DND-41 (cell line): ENCODE measurements at regions not wholly inside any gene's neighbourhood (a gene's known extent, or its start where the extent isn't known, plus 50 kb on each side); places are given as distances from the start of the nearest gene placed in this dataset.
A peak's percentile ranks its signal among the peaks of the same experiment; 100 is the strongest.

Source experiments
- ATAC-seq: fragments of 200-7000 bp; cut with Tn5 transposase; 3 replicates; pipeline ENCODE4 v1.9.1; 2021; ENCODE audit warnings: low read depth; ENCODE audit not compliant: insufficient read depth
- DNase-seq: peaks from one replicate; pipeline ENCODE4 v3.0.0-alpha.2; 2020
- H2AFZ ChIP-seq: 2 replicates; pipeline ENCODE4 v1.6.0; 2012; ENCODE audit warnings: low read depth, low read length
- H3K27ac ChIP-seq: 2 replicates; pipeline ENCODE4 v1.5.1; 2012; ENCODE audit warnings: low read length, inconsistent platforms
- H3K27me3 ChIP-seq: fragments of 200-600 bp; sonication (generic); 2 replicates; pipeline ENCODE4 v1.6.0; 2012; ENCODE audit warnings: low read length, mild to moderate bottlenecking, inconsistent platforms; ENCODE audit not compliant: insufficient read depth, poor library complexity
- H3K36me3 ChIP-seq: 2 replicates; pipeline ENCODE4 v1.5.1; 2012; ENCODE audit warnings: low read length, inconsistent platforms; ENCODE audit not compliant: insufficient read depth
- H3K4me1 ChIP-seq: 2 replicates; pipeline ENCODE4 v1.5.1; 2012; ENCODE audit warnings: mild to moderate bottlenecking, low read length; ENCODE audit not compliant: insufficient read depth
- H3K4me2 ChIP-seq: 2 replicates; pipeline ENCODE4 v1.6.0; 2012; ENCODE audit warnings: mild to moderate bottlenecking, moderate library complexity, low read length, inconsistent platforms; ENCODE audit not compliant: insufficient read depth
- H3K4me3 ChIP-seq, 2 experiments: fragments of 200-600 bp in 1 of 2; shearing (Covaris generic) in 1 of 2; 2 replicates each; pipeline ENCODE4 v1.5.1; 2012 to 2016; ENCODE audit warnings: inconsistent platforms in 2 of 2, low read length in 2 of 2, mild to moderate bottlenecking in 2 of 2, low read depth in 1 of 2, moderate library complexity in 1 of 2
- H3K79me2 ChIP-seq: 2 replicates; pipeline ENCODE4 v1.6.0; 2012; ENCODE audit warnings: low read length, inconsistent platforms; ENCODE audit not compliant: insufficient read depth
- H3K9ac ChIP-seq: 2 replicates; pipeline ENCODE4 v1.6.0; 2012; ENCODE audit warnings: low read depth, mild to moderate bottlenecking, inconsistent platforms, low read length, moderate library complexity
- H3K9me3 ChIP-seq: 2 replicates; pipeline ENCODE4 v1.5.1; 2012; ENCODE audit warnings: low read length, moderate library complexity, mild to moderate bottlenecking, inconsistent platforms; ENCODE audit not compliant: insufficient read depth, severe bottlenecking
- H4K20me1 ChIP-seq: 2 replicates; pipeline ENCODE4 v1.6.0; 2012; ENCODE audit warnings: low read length; ENCODE audit not compliant: insufficient read depth
- EZH2 ChIP-seq: IDR thresholded peaks from 3 replicates; pipeline ENCODE4 v1.6.1; 2012; ENCODE audit warnings: borderline replicate concordance, low read depth, mild to moderate bottlenecking, moderate library complexity, low read length, inconsistent platforms; ENCODE audit not compliant: severe bottlenecking
- TF ChIP-seq, protein P1 (sequence below): IDR thresholded peaks from 2 replicates; pipeline ENCODE4 v1.5.1; 2012; ENCODE audit warnings: borderline replicate concordance, low read length, moderate library complexity, mild to moderate bottlenecking; ENCODE audit not compliant: poor library complexity, severe bottlenecking; ENCODE audit errors: extremely low read depth

DNA sequence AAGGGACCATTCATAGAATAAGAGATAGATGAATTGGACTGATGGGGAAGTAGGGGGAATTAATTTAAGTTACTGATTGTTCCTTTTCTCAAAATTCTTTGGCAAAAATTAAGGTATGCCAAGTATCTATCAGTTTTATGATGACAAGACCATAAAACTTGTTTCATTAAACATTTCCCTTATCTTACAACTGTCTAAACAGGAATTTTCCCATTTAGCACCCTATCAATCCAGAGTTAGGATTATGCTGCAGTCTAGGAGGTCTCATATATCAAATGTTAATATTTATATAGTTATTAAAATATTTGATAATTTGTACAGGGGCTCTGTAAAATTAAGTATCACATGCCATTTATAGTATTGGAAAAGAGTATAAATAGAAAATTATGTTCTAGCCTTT is 51.5 kb upstream of the ARID1B start:
- no peaks in the 10 kb centered on the region for H3K4me1 ChIP-seq
- H3K27ac ChIP-seq = no peak overlapping the region
- H3K36me3 ChIP-seq = no peaks in the 10 kb centered on the region
- H4K20me1 ChIP-seq = no peaks in the 10 kb centered on the region
- TF ChIP-seq, protein P1, sequence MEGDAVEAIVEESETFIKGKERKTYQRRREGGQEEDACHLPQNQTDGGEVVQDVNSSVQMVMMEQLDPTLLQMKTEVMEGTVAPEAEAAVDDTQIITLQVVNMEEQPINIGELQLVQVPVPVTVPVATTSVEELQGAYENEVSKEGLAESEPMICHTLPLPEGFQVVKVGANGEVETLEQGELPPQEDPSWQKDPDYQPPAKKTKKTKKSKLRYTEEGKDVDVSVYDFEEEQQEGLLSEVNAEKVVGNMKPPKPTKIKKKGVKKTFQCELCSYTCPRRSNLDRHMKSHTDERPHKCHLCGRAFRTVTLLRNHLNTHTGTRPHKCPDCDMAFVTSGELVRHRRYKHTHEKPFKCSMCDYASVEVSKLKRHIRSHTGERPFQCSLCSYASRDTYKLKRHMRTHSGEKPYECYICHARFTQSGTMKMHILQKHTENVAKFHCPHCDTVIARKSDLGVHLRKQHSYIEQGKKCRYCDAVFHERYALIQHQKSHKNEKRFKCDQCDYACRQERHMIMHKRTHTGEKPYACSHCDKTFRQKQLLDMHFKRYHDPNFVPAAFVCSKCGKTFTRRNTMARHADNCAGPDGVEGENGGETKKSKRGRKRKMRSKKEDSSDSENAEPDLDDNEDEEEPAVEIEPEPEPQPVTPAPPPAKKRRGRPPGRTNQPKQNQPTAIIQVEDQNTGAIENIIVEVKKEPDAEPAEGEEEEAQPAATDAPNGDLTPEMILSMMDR = no peak
- no peak for TF ChIP-seq EZH2
- no peak overlapping the region for H3K9ac ChIP-seq
- no peaks in the 10 kb centered on the region for H3K9me3 ChIP-seq
- H3K27me3 ChIP-seq = peaks cover 4% of the 10 kb centered on the region
- ATAC-seq = no peak
- no peak overlapping the region for H3K4me3 ChIP-seq
- H2AFZ ChIP-seq = no peak overlapping the region
- H3K4me2 ChIP-seq = no peak overlapping the region
- DNase-seq = no peak
- H3K79me2 ChIP-seq = no peaks in the 10 kb centered on the region

DNA sequence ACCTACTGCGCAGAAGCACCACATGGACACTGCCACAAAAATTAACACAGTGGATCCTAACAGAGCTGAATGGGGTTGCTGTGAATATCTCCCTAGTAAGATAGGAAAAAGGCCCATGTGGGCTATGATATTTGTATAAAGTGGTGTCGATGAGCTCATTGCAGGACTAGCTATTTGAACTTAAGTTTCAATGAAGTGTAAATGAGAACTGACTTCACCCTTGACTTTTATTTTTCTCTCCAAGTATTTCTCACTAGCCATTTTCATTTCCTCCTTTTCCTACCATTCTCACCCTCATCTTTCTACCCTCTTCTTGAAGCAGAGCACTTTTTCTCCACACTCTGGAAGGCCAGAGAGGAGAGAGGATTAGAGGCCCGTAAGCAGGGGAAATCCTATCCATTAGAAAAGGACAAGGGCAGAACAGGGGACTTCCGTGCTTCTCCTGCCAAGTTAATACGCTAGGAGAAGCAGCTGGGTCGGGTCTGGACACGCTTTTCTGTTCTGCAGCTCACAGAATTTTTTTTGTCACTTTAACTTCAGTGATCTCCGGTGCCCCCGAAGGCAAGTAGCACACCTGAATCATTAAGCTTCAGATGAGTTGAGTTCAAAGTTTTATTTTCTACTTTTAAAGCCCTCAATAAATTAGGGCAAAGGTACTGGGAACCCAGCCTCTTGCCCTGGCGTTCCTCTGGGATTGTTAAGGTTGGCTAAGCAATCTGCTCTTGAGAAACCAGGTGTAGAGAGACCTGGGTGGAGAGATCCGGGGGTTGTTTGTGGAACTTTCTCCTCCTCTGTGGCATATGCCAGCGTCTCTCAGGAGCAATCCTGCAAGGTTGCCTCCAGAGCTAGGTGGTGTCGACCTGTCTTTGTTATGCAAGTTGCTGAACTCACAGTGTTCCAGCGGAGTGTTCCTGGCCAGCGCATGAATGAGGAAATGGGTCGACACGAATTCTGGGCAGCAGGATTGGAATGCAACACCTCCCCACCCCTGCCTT is 56.2 kb upstream of the ARID1B start:
- no peak for ATAC-seq
- H2AFZ ChIP-seq = no peak overlapping the region
- H3K4me2 ChIP-seq = no peak overlapping the region
- no peak for DNase-seq
- H3K4me3 ChIP-seq = no peak overlapping the region
- H3K36me3 ChIP-seq = no peaks in the 10 kb centered on the region
- H3K79me2 ChIP-seq = no peaks in the 10 kb centered on the region
- H3K27ac ChIP-seq = no peak overlapping the region
- no peaks in the 10 kb centered on the region for H3K27me3 ChIP-seq
- TF ChIP-seq, protein P1 = no peak
- TF ChIP-seq EZH2 = no peak
- no peaks in the 10 kb centered on the region for H4K20me1 ChIP-seq
- no peaks in the 10 kb centered on the region for H3K4me1 ChIP-seq
- no peak overlapping the region for H3K9ac ChIP-seq
- no peaks in the 10 kb centered on the region for H3K9me3 ChIP-seq

DNA sequence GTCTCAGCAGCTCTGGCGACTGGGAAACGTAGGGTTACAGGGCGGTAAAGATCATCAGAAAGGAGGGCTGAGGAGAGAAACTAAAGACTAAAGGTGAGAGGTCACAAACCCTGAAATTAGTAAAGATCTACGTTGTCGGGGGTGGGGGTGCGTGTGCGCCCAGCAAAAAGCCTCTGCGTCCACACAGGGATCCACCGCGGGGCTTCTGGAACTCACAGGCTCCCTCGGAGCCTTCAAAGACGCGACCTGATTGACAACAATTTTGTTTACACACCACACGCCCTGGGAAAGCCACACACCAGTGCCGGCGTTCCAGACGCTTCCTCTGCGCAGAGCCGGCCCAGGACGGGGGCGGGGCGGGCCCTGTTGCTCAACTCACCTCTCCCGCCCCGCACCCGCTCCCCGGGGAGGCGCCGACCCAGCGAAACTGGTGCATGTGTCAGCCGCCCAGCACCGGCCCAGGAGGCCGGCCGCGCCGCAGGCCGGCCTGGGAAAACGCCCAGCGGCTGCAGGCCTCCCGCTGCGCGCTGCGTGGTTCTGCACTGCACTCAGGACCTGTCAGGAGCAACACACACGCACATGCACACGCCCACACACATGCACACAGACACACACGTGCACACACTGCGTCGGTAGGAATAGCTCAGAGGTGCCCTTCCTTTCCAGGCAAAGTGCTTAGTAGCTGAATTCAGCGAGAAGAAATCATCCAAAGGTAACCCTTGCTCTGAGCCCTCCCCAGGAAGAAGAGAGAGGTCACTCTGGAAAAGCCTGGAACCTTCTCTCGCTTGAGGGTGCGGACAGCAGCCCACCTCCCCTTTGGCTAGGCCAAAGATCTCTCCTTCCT is 57.2 kb upstream of the ARID1B start:
- ATAC-seq = peak; percentile 65
- Histone ChIP-seq H3K27me3 (no peaks in the 10 kb centered on the region), H3K79me2 (no peaks in the 10 kb centered on the region), H4K20me1 (no peaks in the 10 kb centered on the region), H3K36me3 (no peaks in the 10 kb centered on the region), H3K27ac (no peak overlapping the region), H3K4me2 (no peak overlapping the region), H3K4me3 (no peak overlapping the region), H3K4me1 (no peaks in the 10 kb centered on the region), H3K9ac (no peak overlapping the region), H3K9me3 (no peaks in the 10 kb centered on the region), H2AFZ (no peak overlapping the region)
- DNase-seq = peak; percentile 11
- TF ChIP-seq, protein P1 = no peak
- no peak for TF ChIP-seq EZH2
